Ascending aorta (tissue), 2 donors: ENCODE measurements at regions not wholly inside any gene's neighbourhood (a gene's known extent, or its start where the extent isn't known, plus 50 kb on each side); places are given as distances from the start of the nearest gene placed in this dataset.
"Not testable (repeated sequence)": the region's sequence is repeated elsewhere in the genome, so short reads cannot be mapped to it uniquely, and the experiment has no call there.

Source experiments
- DNase-seq, 2 donors: peaks; one replicate each; pipeline ENCODE4 v3.0.0-alpha.2; 2019; ENCODE audit warnings: low spot score in 2 of 2
- H3K27ac ChIP-seq, 2 donors: fragments of 200-600 bp; sonication (generic); one replicate each; pipeline ENCODE4 v1.5.1; 2016 to 2017; ENCODE audit warnings: mild to moderate bottlenecking in 1 of 2
- H3K27me3 ChIP-seq: fragments of 200-600 bp; sonication (generic); one replicate; pipeline ENCODE4 v1.5.1; 2017
- H3K36me3 ChIP-seq, 2 donors: fragments of 200-600 bp; sonication (generic); one replicate each; pipeline ENCODE4 v1.5.1; 2016
- H3K4me1 ChIP-seq, 2 donors: fragments of 200-600 bp; sonication (generic); one replicate each; pipeline ENCODE4 v1.5.1; 2016 to 2017; ENCODE audit warnings: mild to moderate bottlenecking in 1 of 2
- H3K4me3 ChIP-seq, 2 donors: fragments of 200-600 bp; sonication (generic); one replicate each; pipeline ENCODE4 v1.5.1; 2016 to 2017; ENCODE audit warnings: mild to moderate bottlenecking in 1 of 2
- H3K9me3 ChIP-seq, 2 donors: fragments of 200-600 bp; sonication (generic); one replicate each; pipeline ENCODE4 v1.5.1; 2016
- CTCF ChIP-seq, 3 experiments: fragments of 200-600 bp in 2 of 3; fragments of 450-650 bp in 1 of 3; sonication (generic) in 2 of 3; IDR thresholded peaks; one replicate each; pipeline ENCODE4 v1.5.1; 2016 to 2019; ENCODE audit warnings: antibody characterized with exemption in 3 of 3, mild to moderate bottlenecking in 1 of 3, moderate library complexity in 1 of 3
- intact Hi-C: fragments of 100-400 bp; cut with DNase I; formaldehyde crosslinking; loops from one replicate; pipeline ENCODE4 v1.15.1; 2023

- Histone ChIP-seq H3K9me3 (no peaks in the 10 kb centered on the region), H3K36me3 (no peaks in the 10 kb centered on the region), H3K4me1 (no peaks in the 10 kb centered on the region), H3K27me3 (no peaks in the 10 kb centered on the region), H3K4me3 (no peak overlapping the region), H3K27ac (no peak overlapping the region)
- no peak for TF ChIP-seq CTCF (IDR thresholded peaks at IDR 0.05)
- intact Hi-C loops = no loop called here
- DNase-seq = no peak
These were observed 117.5 kb upstream of the KRR1 start for GRCh38 chr12:75628916-75629315.

GRCh38 chr12:75628511-75628910, 117.1 kb upstream of the KRR1 start:
- intact Hi-C loops = no loop called here
- no peak overlapping the region for H3K27ac ChIP-seq
- H3K9me3 ChIP-seq = no peaks in the 10 kb centered on the region
- H3K36me3 ChIP-seq = no peaks in the 10 kb centered on the region
- H3K27me3 ChIP-seq = no peaks in the 10 kb centered on the region
- no peak overlapping the region for H3K4me3 ChIP-seq
- no peak for DNase-seq
- TF ChIP-seq CTCF (IDR thresholded peaks at IDR 0.05) = no peak
- H3K4me1 ChIP-seq = no peaks in the 10 kb centered on the region

GRCh38 chr12:75623631-75624154, 112.3 kb upstream of the KRR1 start:
- no peak for TF ChIP-seq CTCF (IDR thresholded peaks at IDR 0.05)
- DNase-seq = no peak
- intact Hi-C loops = no loop called here

GRCh38 chr12:75622492-75622891, 111.1 kb upstream of the KRR1 start:
- H3K36me3 ChIP-seq = no peaks in the 10 kb centered on the region
- no peak for TF ChIP-seq CTCF (IDR thresholded peaks at IDR 0.05)
- no peak for DNase-seq

More at GRCh38 chr12:75623631-75624154, 112.3 kb upstream of the KRR1 start:
- no peaks in the 10 kb centered on the region for H3K36me3 ChIP-seq
- H3K4me1 ChIP-seq = no peaks in the 10 kb centered on the region
- no peak overlapping the region for H3K4me3 ChIP-seq
- no peak overlapping the region for H3K27ac ChIP-seq
- no peaks in the 10 kb centered on the region for H3K27me3 ChIP-seq
- H3K9me3 ChIP-seq = no peaks in the 10 kb centered on the region

GRCh38 chr12:75614396-75614795, 103.0 kb upstream of the KRR1 start:
- DNase-seq, H3K4me1 ChIP-seq, H3K36me3 ChIP-seq, H3K4me3 ChIP-seq, H3K27me3 ChIP-seq, H3K9me3 ChIP-seq, intact Hi-C loops, H3K27ac ChIP-seq: not testable (repeated sequence)

More at GRCh38 chr12:75622492-75622891, 111.1 kb upstream of the KRR1 start:
- H3K27me3 ChIP-seq = no peaks in the 10 kb centered on the region
- no peak overlapping the region for H3K4me3 ChIP-seq
- no peaks in the 10 kb centered on the region for H3K4me1 ChIP-seq
- no peak overlapping the region for H3K27ac ChIP-seq
- no peaks in the 10 kb centered on the region for H3K9me3 ChIP-seq
- intact Hi-C loops = no loop called here

- Histone ChIP-seq H3K27ac (no peak overlapping the region), H3K36me3 (no peaks in the 10 kb centered on the region), H3K4me1 (no peaks in the 10 kb centered on the region), H3K4me3 (no peak overlapping the region), H3K9me3 (no peaks in the 10 kb centered on the region), H3K27me3 (no peaks in the 10 kb centered on the region)
- TF ChIP-seq CTCF (IDR thresholded peaks at IDR 0.05) = no peak
- DNase-seq = no peak
- intact Hi-C loops = no loop called here
These were observed 102.6 kb upstream of the KRR1 start for GRCh38 chr12:75613981-75614380.
